Tibial artery (tissue), 4 donors: ENCODE measurements at regions not wholly inside any gene's neighbourhood (a gene's known extent, or its start where the extent isn't known, plus 50 kb on each side); places are given as distances from the start of the nearest gene placed in this dataset.

Experiments
- DNase-seq, 2 donors: peaks; one replicate each; pipeline ENCODE4 v3.0.0-alpha.2; 2019
- H3K27ac ChIP-seq, 2 donors: fragments of 200-600 bp; sonication (generic) in 1 of 2; 1 replicate in 1 of 2; 2 replicates in 1 of 2; pipeline ENCODE4 v1.5.1; 2018 to 2019; ENCODE audit warnings: mild to moderate bottlenecking in 1 of 2
- H3K27me3 ChIP-seq, 2 donors: fragments of 200-600 bp; sonication (generic) in 1 of 2; one replicate each; pipeline versions ENCODE4 v1.5.1 to v1.6.0; 2016 to 2019
- H3K36me3 ChIP-seq, 3 donors: fragments of 200-600 bp; sonication (generic) in 2 of 3; one replicate each; pipeline ENCODE4 v1.5.1; 2016 to 2019; ENCODE audit warnings: mild to moderate bottlenecking in 2 of 3
- H3K4me1 ChIP-seq, 4 donors: fragments of 200-600 bp; sonication (generic) in 2 of 4; 1 replicate in 3 of 4; 2 replicates in 1 of 4; pipeline ENCODE4 v1.5.1; 2016 to 2019
- H3K4me3 ChIP-seq, 2 donors: fragments of 200-600 bp; sonication (generic) in 1 of 2; 1 replicate in 1 of 2; 2 replicates in 1 of 2; pipeline ENCODE4 v1.5.1; 2018 to 2019; ENCODE audit warnings: mild to moderate bottlenecking in 2 of 2
- H3K9me3 ChIP-seq, 3 donors: fragments of 200-600 bp; sonication (generic) in 1 of 3; one replicate each; pipeline ENCODE4 v1.5.1; 2016 to 2019
- CTCF ChIP-seq, 2 experiments: fragments of 200-600 bp in 1 of 2; fragments of 450-650 bp in 1 of 2; IDR thresholded peaks; one replicate each; pipeline ENCODE4 v1.5.1; 2017 to 2019; ENCODE audit warnings: antibody characterized with exemption in 2 of 2, mild to moderate bottlenecking in 1 of 2, moderate library complexity in 1 of 2
- intact Hi-C: fragments of 100-400 bp; cut with DNase I; formaldehyde crosslinking; loops from one replicate; pipeline ENCODE4 v1.15.0; 2023; ENCODE audit warnings: low total_unique reads

GRCh38 chr3:182739619-182740018, 53.7 kb upstream of the ATP11B start:
- H3K4me3 ChIP-seq: no peak overlapping the region
- intact Hi-C loops: no loop called here
- DNase-seq: no peak
- no peaks in the 10 kb centered on the region for H3K36me3 ChIP-seq
- H3K9me3 ChIP-seq: no peaks in the 10 kb centered on the region
- H3K27ac ChIP-seq: no peak overlapping the region
- peaks cover 0 to 9% (median 2%) of the 10 kb centered on the region in 4 donors for H3K4me1 ChIP-seq
- H3K27me3 ChIP-seq: no peaks in the 10 kb centered on the region
- no peak for TF ChIP-seq CTCF (IDR thresholded peaks at IDR 0.05)

- intact Hi-C loops: no loop called here
- H3K9me3 ChIP-seq: no peaks in the 10 kb centered on the region
- no peaks in the 10 kb centered on the region for H3K27me3 ChIP-seq
- no peak overlapping the region for H3K27ac ChIP-seq
- H3K4me1 ChIP-seq: peaks cover 0 to 3% (median under 1%) of the 10 kb centered on the region in 4 donors
- TF ChIP-seq CTCF (IDR thresholded peaks at IDR 0.05): no peak
- no peaks in the 10 kb centered on the region for H3K36me3 ChIP-seq
- DNase-seq: no peak
- no peak overlapping the region for H3K4me3 ChIP-seq
Observed at GRCh38 chr3:182740710-182741109, 52.6 kb upstream of the ATP11B start.

- Histone ChIP-seq H3K4me3 (no peak overlapping the region), H3K27me3 (no peaks in the 10 kb centered on the region), H3K9me3 (no peaks in the 10 kb centered on the region), H3K4me1 (no peaks in the 10 kb centered on the region), H3K27ac (no peak overlapping the region), H3K36me3 (no peaks in the 10 kb centered on the region)
- DNase-seq: no peak
- TF ChIP-seq CTCF (IDR thresholded peaks at IDR 0.05): no peak
- intact Hi-C loops: no loop called here
Observed at GRCh38 chr3:182741214-182741613, 52.1 kb upstream of the ATP11B start.
